ENCODE measurements at regions not wholly inside any gene's neighbourhood (a gene's known extent, or its start where the extent isn't known, plus 50 kb on each side); places are given as distances from the start of the nearest gene placed in this dataset.

DNA sequence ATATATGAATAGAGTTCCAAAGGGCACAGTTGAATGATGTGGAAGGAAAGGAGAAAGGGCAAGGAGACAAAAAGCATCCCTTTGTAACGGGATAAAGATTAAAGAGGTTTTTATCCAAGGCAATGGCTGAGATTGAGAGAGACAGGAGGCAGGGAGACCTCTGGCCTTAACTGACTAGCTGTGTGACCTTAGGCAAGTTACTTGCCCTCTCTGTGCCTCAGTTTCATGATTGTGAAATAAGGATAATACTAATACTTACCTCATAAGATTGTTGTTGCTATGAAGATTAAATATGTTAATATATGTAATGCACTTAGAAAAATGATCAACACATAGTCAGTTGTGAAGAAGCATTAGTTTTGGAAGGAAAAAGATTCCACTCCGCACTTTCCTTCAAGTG lies 130.2 kb upstream of the EEA1 start:
- Histone ChIP-seq H3K27ac (peak overlapping the region in 5 of 10 donors; percentile 3 to 88 (median 74)), H3K27me3 (no peaks in the 10 kb centered on the region), H3K4me1 (peaks cover 14 to 36% (median 26%) of the 10 kb centered on the region in 9 donors), H3K4me3 (no peak overlapping the region), H3K36me3 (no peaks in the 10 kb centered on the region), H3K9me3 (no peaks in the 10 kb centered on the region)
- 96 to 98% methylated on average over 2 of the region's 2 CpGs for WGBS, 2 donors
- ATAC-seq (no peak), DNase-seq (no peak)
- intact Hi-C loops (cut with DNase I) = no loop called here
- TF ChIP-seq CTCF (IDR thresholded peaks at IDR 0.05) = no peak

DNA sequence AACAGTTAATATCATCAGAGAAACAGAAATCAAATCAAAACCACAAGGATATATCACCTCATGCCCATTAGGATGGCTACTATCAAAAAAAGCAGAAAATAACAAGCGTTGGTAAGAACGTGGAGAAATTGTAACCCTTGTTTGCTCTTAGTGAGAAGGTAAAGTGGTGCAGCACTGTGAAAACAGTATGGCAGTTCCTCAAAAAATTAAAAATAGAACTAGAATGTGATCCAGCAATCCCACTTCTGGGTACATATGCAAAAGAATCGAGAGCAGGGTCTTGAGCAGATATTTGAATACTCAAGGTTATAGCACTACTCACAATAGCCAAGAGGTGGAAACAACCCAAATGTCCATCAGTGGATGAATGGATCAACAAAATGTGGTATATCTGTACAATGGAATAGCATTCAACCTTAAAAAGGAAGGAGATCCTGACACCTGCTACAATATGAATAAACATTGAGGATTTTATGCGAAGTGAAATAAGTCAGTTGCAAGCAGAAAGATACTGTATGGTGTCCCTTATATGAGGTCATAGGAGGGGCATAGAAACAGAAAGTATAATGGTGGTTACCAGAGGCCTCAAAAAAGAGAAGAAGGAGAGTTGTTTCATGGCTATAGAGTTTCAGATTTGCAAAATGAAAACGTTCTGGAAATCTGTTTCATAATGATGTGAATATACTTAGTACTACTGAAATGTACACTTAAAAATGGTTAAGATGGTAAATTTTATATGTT lies 131.0 kb upstream of the EEA1 start:
- WGBS, 2 donors = 61 to 67% methylated on average over 5 of the region's 5 CpGs
- Histone ChIP-seq H3K36me3 (no peaks in the 10 kb centered on the region), H3K27me3 (no peaks in the 10 kb centered on the region), H3K4me3 (no peak overlapping the region), H3K27ac (peak overlapping the region; percentile 61 to 88 (median 78)), H3K4me1 (peaks cover 14 to 36% (median 26%) of the 10 kb centered on the region in 9 donors), H3K9me3 (no peaks in the 10 kb centered on the region)
- TF ChIP-seq CTCF (IDR thresholded peaks at IDR 0.05) = no peak
- DNase-seq (no peak), ATAC-seq (no peak)
- intact Hi-C loops (cut with DNase I) = loop anchor here in 4 of 10 donors (2.0 to 5.0 kb wide), 6 partner anchors 31 to 71 kb away; no protein-coding TSS in a partner anchor

DNA sequence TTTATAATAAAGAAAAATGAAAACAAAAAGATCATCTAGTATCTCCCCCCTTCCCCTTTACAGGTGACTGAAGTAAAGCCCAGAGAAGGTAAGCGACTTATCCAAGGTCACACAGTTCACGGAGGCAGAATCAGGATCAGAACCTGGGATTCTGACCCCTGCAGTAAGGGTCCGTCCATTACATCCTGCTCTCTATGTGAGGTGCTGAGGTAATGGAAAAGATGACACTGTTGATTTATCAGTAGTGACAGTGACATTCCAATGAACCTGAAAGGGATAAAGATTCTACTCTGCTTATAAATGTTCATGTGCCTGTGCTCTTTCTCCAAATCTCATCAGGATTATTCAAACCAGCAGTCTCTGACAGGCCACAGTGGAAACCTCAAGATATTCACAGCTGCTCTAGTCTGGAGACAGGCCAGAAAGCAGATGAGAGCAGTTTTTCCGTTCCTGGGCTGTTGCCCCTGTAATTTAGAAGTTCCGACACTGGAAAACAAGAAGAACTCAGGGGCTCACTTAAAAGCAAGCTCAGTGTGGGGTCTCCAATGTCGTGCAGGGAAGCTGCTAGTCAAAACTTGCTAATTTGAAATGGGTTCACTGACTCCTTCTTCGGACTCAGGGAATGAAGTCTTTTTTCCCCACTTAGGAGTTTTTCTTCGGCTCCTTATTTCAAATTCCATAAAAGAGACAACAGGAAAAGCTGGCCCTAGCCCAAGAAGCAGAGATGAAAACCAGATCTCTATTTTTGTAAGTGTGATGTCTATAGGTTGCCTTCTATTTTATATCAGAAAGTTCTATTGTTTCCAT lies 131.8 kb upstream of the EEA1 start:
- Histone ChIP-seq H3K27ac (peak overlapping the region; percentile 61 to 88 (median 78)), H3K4me1 (peaks cover 14 to 36% (median 26%) of the 10 kb centered on the region in 9 donors), H3K9me3 (no peaks in the 10 kb centered on the region), H3K27me3 (no peaks in the 10 kb centered on the region), H3K36me3 (no peaks in the 10 kb centered on the region), H3K4me3 (peak overlapping the region in 4 of 10 donors; percentile 4 to 13 (median 9))
- 26 to 29% methylated on average over 8 of the region's 8 CpGs for WGBS, 2 donors
- DNase-seq (peak in 1 of 2 donors; percentile 61), ATAC-seq (peak; percentile 15 to 79 (median 74))
- TF ChIP-seq CTCF (IDR thresholded peaks at IDR 0.05) = peak in 5 of 9 donors; percentile 12 to 33 (median 18)
- intact Hi-C loops (cut with DNase I) = loop anchor here in 4 of 10 donors (1.0 to 5.0 kb wide), 7 partner anchors 32 to 72 kb away; no protein-coding TSS in a partner anchor

Data from heart right ventricle (tissue), 16 donors.